Activated CD4-positive, alpha-beta T cell treated with anti-CD3 and anti-CD28 coated beads, Interleukin-2, amount 10 ng/mL, durations not matched to agents 7 days and 5 days (primary cell): ENCODE measurements at regions not wholly inside any gene's neighbourhood (a gene's known extent, or its start where the extent isn't known, plus 50 kb on each side); places are given as distances from the start of the nearest gene placed in this dataset.
"Not testable (repeated sequence)": the region's sequence is repeated elsewhere in the genome, so short reads cannot be mapped to it uniquely, and the experiment has no call there.

Experiments used
- CTCF ChIA-PET: fragments of 350-600 bp; sonication (Branson Sonifier 250); formaldehyde crosslinking; loops from one replicate; lab custom pipeline; 2021; ENCODE audit warnings: antibody characterized with exemption; lab: Charles Lee
- POLR2A ChIA-PET: fragments of 350-600 bp; sonication (Branson Sonifier 250); formaldehyde crosslinking; loops from one replicate; lab custom pipeline; 2021; ENCODE audit warnings: antibody characterized with exemption; lab: Charles Lee
- DNase-seq: peaks from one replicate; pipeline ENCODE4 v3.0.0-alpha.2; 2020
- H3K27ac Mint-ChIP-seq: one replicate; pipeline ENCODE4 v1.8.0; 2021; ENCODE audit warnings: mild to moderate bottlenecking, moderate library complexity, mixed read lengths
- H3K27me3 Mint-ChIP-seq: one replicate; pipeline ENCODE4 v1.8.0; 2021; ENCODE audit warnings: mixed read lengths
- H3K36me3 Mint-ChIP-seq: one replicate; pipeline ENCODE4 v1.8.0; 2021; ENCODE audit warnings: low read depth, mixed read lengths
- H3K4me1 Mint-ChIP-seq: one replicate; pipeline ENCODE4 v1.8.0; 2021; ENCODE audit warnings: mixed read lengths
- H3K4me3 Mint-ChIP-seq: one replicate; pipeline ENCODE4 v1.8.0; 2021; ENCODE audit warnings: mild to moderate bottlenecking, moderate library complexity, mixed read lengths
- H3K9me3 Mint-ChIP-seq: one replicate; pipeline ENCODE4 v1.8.0; 2021; ENCODE audit warnings: mixed read lengths

DNA sequence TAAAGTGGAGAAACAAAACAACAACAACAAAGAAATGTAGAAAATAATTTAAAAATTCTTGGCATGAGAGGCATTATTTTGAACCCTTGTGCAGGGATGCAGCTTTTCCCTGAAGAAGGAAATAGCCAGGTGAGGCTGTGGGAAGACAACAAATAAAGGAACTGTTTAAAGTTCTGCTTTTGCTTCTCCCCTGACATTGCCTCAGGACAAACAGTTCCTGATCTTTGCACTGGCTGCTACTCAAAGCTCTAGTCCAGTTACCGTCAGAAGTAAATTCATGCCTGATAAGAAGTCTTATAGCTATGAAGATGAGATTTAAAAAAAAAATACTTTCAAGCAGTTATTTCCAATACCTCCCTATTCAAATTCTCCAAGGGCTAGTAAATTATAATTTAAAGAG is 233.8 kb downstream of the IL15 start:
- Mint-ChIP-seq H3K27ac (no peak overlapping the region), H3K9me3 (peaks cover 3% of the 10 kb centered on the region), H3K27me3 (peaks cover 9% of the 10 kb centered on the region), H3K4me3 (no peak overlapping the region), H3K36me3 (no peaks in the 10 kb centered on the region), H3K4me1 (no peaks in the 10 kb centered on the region)
- DNase-seq = no peak
- ChIA-PET POLR2A (no interaction called here), CTCF (no interaction called here)

DNA sequence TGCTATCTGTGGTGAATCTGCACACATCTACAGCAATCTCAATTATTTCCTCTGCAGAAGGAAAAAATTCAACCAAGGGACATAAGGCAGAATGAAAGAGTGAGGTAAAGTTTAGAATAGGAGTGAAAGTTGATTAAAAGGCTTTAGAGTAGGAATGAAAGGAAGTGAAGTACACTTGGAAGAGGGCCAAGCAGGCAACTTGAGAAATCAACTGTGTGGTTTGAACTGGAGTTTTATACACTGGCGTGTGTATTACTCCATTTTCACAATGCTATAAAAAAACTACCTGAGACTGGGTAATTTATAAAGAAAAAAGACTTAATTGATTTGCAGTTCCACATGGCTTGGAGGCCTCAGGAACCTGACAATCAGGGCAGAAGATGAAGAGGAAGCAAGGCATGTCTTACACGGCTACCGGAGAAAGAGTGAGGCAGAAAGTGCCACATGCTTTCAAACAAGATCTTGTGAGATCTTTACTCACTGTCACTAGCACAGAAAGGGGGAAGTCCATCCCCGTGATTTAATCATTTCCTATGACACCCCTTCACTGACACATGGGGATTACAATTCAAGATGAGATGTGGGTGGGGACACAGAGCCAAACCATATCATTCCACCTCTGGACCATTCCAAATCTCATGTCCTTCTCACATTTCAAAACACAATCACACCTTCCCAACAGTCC is 234.8 kb downstream of the IL15 start:
- Mint-ChIP-seq H3K4me1 (no peaks in the 10 kb centered on the region), H3K36me3 (no peaks in the 10 kb centered on the region), H3K4me3 (no peak overlapping the region), H3K27me3 (peaks cover 9% of the 10 kb centered on the region), H3K27ac (no peak overlapping the region), H3K9me3 (peaks cover 3% of the 10 kb centered on the region)
- CTCF ChIA-PET = no interaction called here
- POLR2A ChIA-PET = no interaction called here
- DNase-seq = no peak

DNA sequence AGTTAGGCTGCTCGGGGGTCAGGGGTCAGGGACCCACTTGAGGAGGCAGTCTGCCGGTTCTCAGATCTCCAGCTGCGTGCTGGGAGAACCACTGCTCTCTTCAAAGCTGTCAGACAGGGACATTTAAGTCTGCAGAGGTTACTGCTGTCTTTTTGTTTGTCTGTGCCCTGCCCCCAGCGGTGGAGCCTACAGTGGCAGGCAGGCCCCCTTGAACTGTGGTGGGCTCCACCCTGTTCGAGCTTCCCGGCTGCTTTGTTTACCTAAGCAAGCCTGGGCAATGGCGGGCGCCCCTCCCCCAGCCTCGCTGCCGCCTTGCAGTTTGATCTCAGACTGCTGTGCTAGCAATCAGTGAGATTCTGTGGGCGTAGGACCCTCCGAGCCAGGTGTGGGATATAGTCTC is 246.3 kb downstream of the IL15 start:
- H3K36me3 Mint-ChIP-seq, POLR2A ChIA-PET, H3K9me3 Mint-ChIP-seq, H3K4me1 Mint-ChIP-seq, CTCF ChIA-PET, H3K27me3 Mint-ChIP-seq, H3K27ac Mint-ChIP-seq, H3K4me3 Mint-ChIP-seq, DNase-seq: not testable (repeated sequence)

DNA sequence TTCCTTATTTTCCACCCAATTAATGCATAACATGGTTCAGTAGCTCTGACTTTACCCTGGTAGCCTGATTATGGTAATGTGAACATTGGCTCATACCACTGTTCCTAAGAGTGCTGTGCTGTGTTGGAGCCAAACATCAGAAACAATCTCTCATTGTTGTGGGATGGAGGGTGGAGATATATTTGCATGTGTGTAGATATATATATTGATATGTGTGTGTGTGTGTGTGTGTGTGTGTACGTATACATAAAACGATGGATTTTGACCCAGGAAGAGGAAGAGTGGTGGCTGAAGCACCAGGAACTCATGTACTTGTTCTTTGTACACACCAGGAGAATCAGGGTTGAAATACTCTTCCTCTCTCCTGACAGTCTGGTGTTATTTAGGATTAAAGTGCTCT is 247.7 kb downstream of the IL15 start:
- H3K4me3 Mint-ChIP-seq = no peak overlapping the region
- H3K9me3 Mint-ChIP-seq = no peaks in the 10 kb centered on the region
- no peak for DNase-seq
- no peak overlapping the region for H3K27ac Mint-ChIP-seq
- ChIA-PET POLR2A (no interaction called here), CTCF (no interaction called here)
- no peaks in the 10 kb centered on the region for H3K27me3 Mint-ChIP-seq
- no peaks in the 10 kb centered on the region for H3K4me1 Mint-ChIP-seq
- no peaks in the 10 kb centered on the region for H3K36me3 Mint-ChIP-seq

DNA sequence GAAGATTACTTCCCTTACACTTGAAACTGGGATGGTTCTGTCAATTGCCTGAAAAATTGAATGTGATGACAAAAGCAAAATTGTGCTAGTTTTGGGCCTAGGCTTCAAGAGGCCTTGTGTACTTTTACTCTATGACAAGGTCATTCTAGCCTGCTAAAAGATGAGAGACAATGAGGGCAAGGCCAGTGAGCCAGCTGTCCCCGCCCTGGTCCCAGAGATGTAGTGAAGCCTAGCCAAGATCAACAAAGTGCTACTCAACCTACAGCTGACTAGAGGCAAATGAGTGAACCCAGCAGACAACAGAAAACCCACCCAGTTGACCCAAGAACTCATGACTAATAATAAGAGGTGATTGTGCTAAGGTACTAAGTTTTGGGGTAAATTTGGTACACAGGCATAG is 248.7 kb downstream of the IL15 start:
- no peak for DNase-seq
- ChIA-PET POLR2A (no interaction called here), CTCF (no interaction called here)
- Mint-ChIP-seq H3K36me3 (no peaks in the 10 kb centered on the region), H3K4me3 (no peak overlapping the region), H3K4me1 (no peaks in the 10 kb centered on the region), H3K27ac (no peak overlapping the region), H3K9me3 (no peaks in the 10 kb centered on the region), H3K27me3 (no peaks in the 10 kb centered on the region)

DNA sequence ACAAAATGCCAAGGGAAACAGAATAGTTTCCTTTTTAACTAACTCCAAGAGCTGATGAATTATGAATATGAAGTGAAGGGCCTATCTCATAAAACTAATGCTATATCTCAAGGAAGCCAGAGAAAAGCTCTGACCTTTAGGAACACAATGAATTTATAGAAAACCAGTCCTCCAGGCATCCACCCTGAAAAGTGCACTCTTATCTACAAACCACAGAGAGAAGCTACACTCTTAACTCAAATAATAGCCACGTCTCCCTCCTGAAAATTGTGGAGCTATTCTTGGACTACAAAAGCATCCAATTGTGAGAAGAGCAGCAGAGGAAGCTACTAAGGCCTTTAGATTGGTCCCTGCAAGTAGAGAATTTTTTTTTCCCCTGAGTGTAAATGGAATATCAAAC is 253.9 kb downstream of the IL15 start:
- Mint-ChIP-seq H3K4me1 (no peaks in the 10 kb centered on the region), H3K4me3 (no peak overlapping the region), H3K27me3 (no peaks in the 10 kb centered on the region), H3K27ac (no peak overlapping the region), H3K9me3 (no peaks in the 10 kb centered on the region), H3K36me3 (no peaks in the 10 kb centered on the region)
- ChIA-PET CTCF (no interaction called here), POLR2A (no interaction called here)
- no peak for DNase-seq

DNA sequence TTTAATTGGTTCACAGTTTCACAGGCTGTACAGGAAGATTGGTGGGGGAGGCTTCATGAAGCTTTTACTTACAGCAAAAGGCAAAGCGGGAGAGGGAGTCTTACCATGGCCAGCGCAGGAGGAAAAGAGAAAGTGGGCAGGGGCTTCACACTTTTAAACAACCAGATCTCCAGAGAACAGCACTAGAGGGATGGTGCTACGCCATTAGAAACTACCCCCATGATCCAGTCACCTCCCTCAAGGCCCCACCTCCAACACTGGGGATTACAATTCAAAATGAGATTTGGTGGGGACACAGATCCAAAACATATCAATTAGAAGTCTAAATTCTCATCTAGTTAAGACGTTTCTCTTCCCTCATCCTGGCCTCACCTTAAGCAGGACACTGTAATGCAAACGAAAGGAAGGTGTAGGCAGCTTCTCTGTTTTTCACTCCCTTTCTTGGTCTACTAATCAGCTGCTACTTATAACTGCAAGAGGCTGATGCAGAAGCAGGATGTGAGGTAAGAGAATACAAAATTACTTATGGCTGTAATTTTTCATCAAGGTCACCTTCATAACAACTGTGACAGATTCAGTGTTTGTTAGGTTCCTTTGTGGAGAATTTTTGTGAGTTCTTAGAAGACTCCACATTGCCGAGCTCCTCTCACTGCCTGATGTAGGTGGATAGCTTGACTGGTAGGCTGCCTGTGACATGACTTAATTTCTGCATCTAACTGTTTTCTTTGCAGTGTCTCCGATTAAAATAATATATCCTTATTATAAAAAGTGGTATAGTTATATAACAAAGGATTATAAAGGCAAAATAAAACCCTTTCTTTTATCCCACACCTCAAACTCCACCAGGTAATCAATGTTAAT is 255.1 kb downstream of the IL15 start:
- Mint-ChIP-seq H3K4me3 (no peak overlapping the region), H3K27me3 (no peaks in the 10 kb centered on the region), H3K36me3 (no peaks in the 10 kb centered on the region), H3K9me3 (no peaks in the 10 kb centered on the region), H3K27ac (no peak overlapping the region), H3K4me1 (no peaks in the 10 kb centered on the region)
- ChIA-PET CTCF (no interaction called here), POLR2A (no interaction called here)
- DNase-seq = no peak

DNA sequence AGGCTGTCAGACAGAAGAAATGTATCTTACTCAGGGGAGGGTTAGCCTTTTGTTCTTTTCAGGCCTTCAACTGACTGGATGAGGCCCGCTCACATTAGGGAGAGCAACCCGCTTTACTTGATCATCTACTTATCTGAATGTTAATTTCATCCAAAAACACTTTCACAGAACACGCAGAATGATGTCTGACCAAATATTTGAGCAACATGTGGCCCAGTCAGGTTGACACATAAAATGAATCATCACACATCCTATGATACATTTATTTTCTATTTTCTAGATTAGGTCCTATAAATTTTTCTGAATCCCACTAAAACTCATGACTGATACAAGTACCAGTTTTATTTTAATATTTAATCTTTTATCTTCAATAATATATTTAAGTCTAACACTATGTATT is 260.3 kb downstream of the IL15 start:
- no peak overlapping the region for H3K4me3 Mint-ChIP-seq
- POLR2A ChIA-PET = no interaction called here

DNA sequence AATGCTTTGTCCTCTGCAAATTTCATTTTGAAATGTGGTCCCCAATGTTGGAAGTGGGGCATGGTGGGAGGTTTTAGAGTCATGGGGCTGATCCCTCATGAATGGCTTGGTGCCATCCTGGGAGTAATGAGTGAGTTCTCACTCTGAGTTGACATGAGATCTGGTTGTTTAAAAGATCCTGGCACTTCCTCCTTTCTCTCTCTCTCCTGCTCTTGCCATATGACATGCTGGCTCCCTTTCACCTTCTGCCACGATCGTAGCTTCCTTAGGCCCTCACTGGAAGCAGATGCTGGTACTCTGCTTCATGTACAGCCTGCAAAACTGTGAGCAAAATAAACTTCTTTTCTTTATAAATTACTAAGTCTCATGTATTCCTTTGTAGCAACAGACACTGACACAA is 262.0 kb downstream of the IL15 start:
- ChIA-PET CTCF (no interaction called here), POLR2A (no interaction called here)
- Mint-ChIP-seq H3K27ac (no peak overlapping the region), H3K4me1 (no peaks in the 10 kb centered on the region), H3K9me3 (no peaks in the 10 kb centered on the region), H3K36me3 (no peaks in the 10 kb centered on the region), H3K27me3 (no peaks in the 10 kb centered on the region), H3K4me3 (no peak overlapping the region)
- DNase-seq = no peak

More for the DNA sequence above, 260.3 kb downstream of the IL15 start:
- DNase-seq = no peak
- H3K36me3 Mint-ChIP-seq = no peaks in the 10 kb centered on the region
- H3K9me3 Mint-ChIP-seq = no peaks in the 10 kb centered on the region
- CTCF ChIA-PET = no interaction called here
- H3K27me3 Mint-ChIP-seq = no peaks in the 10 kb centered on the region
- no peaks in the 10 kb centered on the region for H3K4me1 Mint-ChIP-seq
- H3K27ac Mint-ChIP-seq = no peak overlapping the region

DNA sequence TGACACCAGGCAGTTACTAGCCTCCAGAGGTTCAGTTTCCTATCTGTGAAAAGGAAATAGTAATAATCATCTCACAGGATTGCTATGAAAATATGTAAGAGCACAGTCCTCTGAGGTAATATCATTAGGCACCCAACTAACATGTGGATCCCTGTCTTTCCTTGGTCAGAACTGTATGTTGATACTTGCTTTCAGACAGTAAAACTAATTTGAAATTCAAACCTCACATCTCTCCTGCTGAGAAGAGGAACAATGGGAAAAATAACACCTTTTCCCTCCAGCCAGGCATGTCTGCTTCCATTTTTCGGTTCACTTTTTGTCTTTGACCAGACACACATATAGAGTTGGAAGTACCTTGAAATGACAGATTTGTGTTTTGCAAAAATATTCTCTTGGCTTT is 262.7 kb downstream of the IL15 start:
- POLR2A ChIA-PET = no interaction called here
- CTCF ChIA-PET = no interaction called here

DNA sequence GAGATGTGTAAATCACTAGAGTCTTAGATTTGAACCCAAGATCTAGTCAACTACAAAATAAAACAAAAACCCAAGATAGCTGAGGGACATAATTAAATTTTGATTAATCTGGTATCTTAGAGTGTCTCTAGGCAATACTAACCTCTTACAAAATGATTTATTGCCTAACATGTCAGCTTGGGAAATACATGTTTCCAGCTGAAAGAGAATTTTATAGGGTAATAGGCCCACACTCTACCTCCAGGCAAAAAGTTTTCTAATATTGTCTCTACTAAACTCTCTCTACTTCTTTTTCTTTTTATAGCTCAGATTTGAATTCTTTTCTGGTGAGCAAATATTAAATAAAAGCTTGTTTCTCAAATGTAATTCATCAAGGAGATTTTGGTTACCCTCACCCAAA is 263.2 kb downstream of the IL15 start:
- Mint-ChIP-seq H3K27ac (no peak overlapping the region), H3K27me3 (no peaks in the 10 kb centered on the region), H3K9me3 (no peaks in the 10 kb centered on the region), H3K4me3 (no peak overlapping the region), H3K4me1 (no peaks in the 10 kb centered on the region), H3K36me3 (no peaks in the 10 kb centered on the region)
- DNase-seq = no peak
- POLR2A ChIA-PET = no interaction called here
- CTCF ChIA-PET = no interaction called here

More for the DNA sequence above, 262.7 kb downstream of the IL15 start:
- H3K27ac Mint-ChIP-seq = no peak overlapping the region
- H3K9me3 Mint-ChIP-seq = no peaks in the 10 kb centered on the region
- no peaks in the 10 kb centered on the region for H3K36me3 Mint-ChIP-seq
- H3K27me3 Mint-ChIP-seq = no peaks in the 10 kb centered on the region
- H3K4me3 Mint-ChIP-seq = no peak overlapping the region
- no peak for DNase-seq
- H3K4me1 Mint-ChIP-seq = no peaks in the 10 kb centered on the region

DNA sequence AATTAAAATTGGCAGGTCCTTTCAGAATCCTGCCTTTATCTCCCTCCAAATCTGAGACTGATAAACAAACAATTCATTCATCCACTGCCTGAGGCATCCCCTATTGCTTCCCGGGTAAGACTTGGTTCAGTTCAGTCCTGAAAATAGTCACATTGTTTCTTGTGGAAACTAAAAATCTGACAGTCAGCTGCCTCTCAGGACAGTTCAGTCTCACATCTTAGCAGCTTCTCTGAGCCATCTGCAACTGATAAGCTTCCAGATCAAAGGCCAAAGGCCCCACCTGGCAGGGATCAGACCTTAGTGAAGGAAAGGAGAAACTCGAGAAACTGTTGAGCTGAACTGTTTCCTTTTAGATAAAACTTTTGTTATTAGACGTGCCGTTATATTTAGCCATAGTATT is 264.5 kb downstream of the IL15 start:
- Mint-ChIP-seq H3K4me3 (no peak overlapping the region), H3K36me3 (no peaks in the 10 kb centered on the region), H3K27ac (no peak overlapping the region), H3K27me3 (no peaks in the 10 kb centered on the region), H3K4me1 (no peaks in the 10 kb centered on the region), H3K9me3 (no peaks in the 10 kb centered on the region)
- POLR2A ChIA-PET = no interaction called here
- CTCF ChIA-PET = no interaction called here
- no peak for DNase-seq

DNA sequence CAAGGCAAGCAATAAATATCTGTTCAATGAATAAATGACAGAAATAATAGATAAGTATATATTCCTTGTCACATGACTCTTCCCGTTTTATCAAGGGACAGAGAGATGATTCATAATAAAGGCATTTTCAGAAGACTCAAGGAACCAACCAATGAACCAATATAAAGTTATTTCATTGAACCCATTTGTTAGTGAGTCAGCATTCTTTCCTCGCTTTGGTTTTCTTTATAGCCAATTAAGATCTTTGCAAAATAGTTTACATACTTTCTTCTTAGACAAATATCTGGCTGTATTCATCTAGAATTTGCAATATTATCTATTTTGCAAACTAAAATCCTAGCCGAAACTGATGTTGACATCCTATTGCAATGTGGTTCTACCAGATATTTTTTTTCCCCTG is 269.4 kb downstream of the IL15 start:
- Mint-ChIP-seq H3K9me3 (no peaks in the 10 kb centered on the region), H3K27me3 (no peaks in the 10 kb centered on the region), H3K27ac (no peak overlapping the region), H3K36me3 (no peaks in the 10 kb centered on the region), H3K4me1 (no peaks in the 10 kb centered on the region), H3K4me3 (no peak overlapping the region)
- POLR2A ChIA-PET = no interaction called here
- CTCF ChIA-PET = no interaction called here
- DNase-seq = no peak

DNA sequence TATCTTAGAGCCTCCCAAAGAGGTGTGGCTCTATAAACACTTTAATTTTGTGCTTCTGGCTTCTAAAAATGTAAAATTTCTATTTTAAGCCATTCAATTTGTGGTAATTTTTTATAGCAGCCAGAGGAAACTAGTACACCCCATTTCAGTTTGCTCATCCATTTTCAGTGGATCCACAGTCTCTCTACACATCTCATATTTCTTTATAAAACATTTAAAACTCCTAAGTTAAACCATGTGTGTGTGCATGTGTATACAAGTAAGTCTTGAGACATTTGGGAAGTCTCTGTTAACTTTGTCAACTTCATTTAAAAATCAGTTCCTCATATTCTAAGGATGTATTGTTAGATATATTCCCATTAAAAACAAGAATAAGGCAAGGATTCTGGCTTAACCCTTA is 273.2 kb downstream of the IL15 start:
- CTCF ChIA-PET = no interaction called here
- Mint-ChIP-seq H3K27me3 (no peaks in the 10 kb centered on the region), H3K4me3 (no peak overlapping the region), H3K9me3 (no peaks in the 10 kb centered on the region), H3K36me3 (no peaks in the 10 kb centered on the region), H3K4me1 (no peaks in the 10 kb centered on the region), H3K27ac (no peak overlapping the region)
- POLR2A ChIA-PET = no interaction called here
- DNase-seq = no peak
